GM18508 (cell line): ENCODE measurements at regions not wholly inside any gene's neighbourhood (a gene's known extent, or its start where the extent isn't known, plus 50 kb on each side); places are given as distances from the start of the nearest gene placed in this dataset.
A peak's percentile ranks its signal among the peaks of the same experiment; 100 is the strongest.

ENCODE experiments used
- ATAC-seq: cut with Tn5 transposase; IDR thresholded peaks from one replicate; pipeline ENCODE4 v1.9.1; 2021; ENCODE audit warnings: moderate number of reproducible peaks; ENCODE audit not compliant: insufficient read depth, unreplicated experiment

- ATAC-seq: no peak
These were observed 164.5 kb upstream of the BTBD3 start for GRCh38 chr20:11753155-11753554.

GRCh38 chr20:11754451-11754850, 163.2 kb upstream of the BTBD3 start:
- no peak for ATAC-seq

DNA sequence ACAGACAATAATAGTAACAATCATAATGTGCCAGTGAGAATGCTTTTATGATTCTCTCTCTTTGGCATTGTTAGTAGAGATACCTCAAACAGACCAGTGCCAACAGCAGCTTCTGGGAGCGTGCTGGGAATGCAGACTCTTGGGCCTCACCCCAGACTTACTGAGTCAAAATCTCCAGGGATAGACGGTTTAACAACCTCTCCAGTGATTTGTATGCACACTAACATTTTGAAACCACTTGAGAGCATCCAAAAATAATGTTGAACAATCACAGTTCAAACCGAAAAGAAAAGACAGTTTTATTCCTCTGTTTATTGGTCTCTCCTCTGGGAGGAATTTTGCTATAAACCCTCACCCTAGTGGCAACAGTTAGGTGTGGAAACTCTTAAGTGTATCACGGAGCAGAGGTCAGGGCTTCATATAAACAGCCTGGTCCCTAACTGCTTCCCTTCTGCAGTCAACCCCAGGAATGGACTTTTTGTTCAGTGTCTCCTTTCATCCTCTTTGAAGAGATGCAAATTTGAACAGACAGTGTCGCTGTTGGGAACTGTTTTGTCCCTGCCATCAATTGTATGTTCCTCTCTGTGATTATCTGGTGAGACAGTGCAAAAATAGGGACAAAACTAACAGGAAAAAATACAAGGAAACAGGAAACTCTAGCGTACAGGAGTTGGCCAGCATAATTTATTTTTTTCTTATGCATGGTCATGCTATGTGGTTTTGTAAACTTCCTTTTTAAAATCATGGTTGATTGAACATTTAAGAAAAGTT, 162.4 kb upstream of the BTBD3 start:
- ATAC-seq: no peak

GRCh38 chr20:11761497-11761896, 156.2 kb upstream of the BTBD3 start:
- no peak for ATAC-seq

DNA sequence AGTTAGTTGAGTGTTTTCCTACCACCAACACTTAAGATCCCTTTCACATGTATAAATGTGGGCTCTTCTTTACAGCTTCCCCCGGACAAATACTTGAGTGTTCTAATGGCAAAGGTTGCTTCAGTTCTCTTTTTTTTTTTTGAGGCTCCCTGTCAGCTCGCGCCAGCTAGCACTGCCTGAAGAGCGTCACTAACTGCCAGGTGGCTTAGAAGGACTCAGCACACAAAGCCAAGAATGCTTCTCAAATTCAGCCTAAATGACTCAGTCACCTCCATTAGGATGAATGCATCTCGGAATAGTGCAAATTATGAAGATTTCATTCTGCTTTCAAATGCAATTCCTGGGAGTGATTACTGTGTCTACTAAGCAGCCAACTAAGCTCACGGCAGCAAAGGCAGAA, 150.7 kb upstream of the BTBD3 start:
- no peak for ATAC-seq

- no peak for ATAC-seq
These were observed 147.9 kb upstream of the BTBD3 start for GRCh38 chr20:11769825-11770224.

DNA sequence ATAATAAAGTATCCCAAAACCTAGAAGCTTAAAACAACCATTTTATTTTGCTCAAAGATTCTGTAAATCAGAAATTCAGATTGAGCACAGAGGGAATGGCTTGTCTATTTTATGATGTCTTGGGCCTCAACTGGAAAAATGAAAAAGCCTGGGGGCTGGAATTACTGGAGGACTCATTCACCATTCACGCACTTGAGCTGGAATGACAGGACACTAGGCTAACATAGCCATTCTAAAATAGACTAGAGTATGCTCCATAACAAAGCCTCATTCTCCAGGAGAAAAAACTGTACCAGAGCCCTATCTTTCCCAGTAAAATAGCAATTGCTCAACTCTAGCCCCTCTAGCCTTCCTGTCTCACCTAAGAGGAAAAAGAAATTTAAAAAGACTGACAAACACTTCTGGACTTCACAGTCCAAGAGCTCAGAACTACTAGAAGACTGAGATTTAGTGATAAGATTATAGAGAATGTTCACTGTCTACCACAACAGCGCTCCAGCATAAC, 145.4 kb upstream of the BTBD3 start:
- no peak for ATAC-seq

DNA sequence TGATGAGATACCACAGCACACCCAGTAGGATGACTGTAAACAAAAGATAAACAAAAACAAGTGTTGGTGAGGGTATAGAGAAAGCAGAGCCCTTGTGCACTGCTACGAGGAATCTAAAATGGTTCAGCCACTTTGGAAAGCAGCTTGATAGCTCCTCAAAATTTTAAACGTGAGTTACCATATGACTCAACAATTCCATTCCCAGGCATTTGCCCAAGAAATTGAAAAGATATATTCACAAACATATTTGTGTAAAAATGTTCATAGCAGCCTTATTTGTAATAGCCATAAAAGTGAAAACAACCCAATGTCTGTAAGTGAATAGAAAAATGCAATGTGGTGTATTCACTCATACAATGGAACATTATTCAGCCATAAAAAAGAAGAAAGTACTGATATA, 141.0 kb upstream of the BTBD3 start:
- no peak for ATAC-seq

DNA sequence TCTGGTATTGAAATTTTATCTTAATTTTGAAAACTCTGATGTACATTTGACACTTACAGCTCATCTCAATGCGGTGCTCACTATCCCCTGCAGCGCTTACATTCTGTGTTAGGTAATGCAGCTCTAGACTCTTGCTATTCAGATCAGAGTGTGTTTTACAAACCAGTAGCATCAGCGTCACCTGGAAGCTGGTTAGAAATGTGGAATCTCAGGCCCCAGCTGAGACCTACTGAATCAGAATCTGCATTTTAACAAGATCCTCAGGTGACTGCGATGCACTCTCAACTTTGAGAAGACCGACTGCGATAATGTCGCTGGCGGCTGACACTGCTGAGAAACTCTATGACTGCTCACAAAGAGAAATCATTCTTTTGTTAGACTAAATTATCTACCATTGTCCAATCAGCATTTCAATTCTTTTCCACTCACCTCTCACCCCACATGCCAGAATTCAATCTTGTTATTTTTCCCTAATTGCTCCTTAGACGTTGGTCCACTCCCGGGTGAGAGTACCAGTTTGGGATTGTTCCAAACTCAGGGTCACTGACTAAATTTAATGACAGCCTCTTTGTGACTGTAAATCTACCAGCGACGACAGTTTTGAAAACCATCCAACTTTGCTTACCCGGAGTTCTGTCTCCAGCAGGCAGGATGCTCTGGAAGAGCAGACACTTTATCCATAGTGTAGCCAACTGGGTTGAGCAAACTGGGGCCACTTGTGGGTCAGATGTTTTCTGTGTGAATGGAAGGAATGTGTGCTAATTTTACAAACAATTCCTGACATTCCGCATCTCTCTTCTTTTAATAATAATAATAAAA, 140.1 kb upstream of the BTBD3 start:
- ATAC-seq: no peak

GRCh38 chr20:11778206-11778570, 139.5 kb upstream of the BTBD3 start:
- no peak for ATAC-seq

DNA sequence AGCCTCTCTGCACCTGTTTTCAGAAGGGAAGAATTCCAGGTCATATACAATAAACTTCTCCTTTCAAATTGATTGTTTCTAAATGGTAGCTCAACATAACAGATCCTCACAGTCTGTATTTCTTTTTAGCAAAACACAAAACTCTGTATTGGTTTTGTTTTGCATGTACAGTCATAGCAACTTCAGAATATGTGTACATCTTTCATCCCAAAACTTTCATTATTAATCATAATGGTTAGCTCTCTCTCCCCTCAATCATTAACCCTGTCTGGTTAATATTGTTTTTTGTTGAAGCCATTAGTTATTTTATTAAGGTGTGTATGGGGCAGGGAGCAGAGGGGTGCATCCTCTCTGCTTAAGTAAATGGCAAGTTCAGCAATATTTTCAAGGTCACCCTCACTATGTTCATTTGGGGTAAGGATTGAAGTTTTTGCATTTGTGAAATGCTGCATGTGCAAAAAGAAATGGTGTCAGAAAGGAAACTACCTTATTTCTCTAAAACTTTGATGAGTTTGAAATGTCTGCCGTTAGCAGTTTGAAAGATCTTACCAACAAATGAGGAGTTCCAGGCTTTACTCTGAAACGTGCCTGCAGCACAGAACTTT, 136.8 kb upstream of the BTBD3 start:
- ATAC-seq: peak; percentile 87

DNA sequence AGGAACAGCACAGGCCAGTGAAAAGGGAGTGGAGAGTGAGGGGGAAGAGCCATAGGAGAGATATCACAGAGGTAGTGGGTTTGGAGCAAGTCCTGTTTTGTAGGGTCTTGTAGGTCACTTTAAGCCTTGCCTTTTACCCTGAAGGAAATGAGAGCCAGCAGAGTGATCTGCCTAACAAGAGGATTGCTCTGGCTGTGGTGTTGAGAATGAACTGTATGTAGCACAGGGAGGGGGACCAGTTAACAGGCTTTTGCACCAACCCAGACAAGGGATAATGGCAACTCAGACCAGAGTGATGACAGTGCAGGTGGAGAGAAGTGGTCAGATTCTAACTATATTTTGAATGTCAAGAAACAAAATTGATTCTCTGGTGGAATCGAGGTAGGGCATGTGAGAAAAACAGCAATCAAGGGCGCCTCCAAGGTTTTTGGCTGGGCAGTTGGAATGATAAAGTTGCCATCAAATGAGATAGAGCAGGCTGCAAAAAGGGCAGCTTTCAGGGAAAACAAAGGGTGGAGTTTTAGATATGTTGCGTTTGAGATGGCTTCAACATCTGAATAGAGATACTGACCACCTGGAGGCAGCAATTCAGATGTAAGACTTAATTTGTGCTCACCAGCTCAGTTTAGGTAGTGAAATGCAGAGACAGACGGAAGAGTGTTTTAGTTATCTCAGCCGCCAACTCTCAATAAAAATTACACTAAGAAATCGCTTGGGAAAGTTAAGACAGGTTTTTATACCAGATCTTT, 134.4 kb upstream of the BTBD3 start:
- no peak for ATAC-seq

DNA sequence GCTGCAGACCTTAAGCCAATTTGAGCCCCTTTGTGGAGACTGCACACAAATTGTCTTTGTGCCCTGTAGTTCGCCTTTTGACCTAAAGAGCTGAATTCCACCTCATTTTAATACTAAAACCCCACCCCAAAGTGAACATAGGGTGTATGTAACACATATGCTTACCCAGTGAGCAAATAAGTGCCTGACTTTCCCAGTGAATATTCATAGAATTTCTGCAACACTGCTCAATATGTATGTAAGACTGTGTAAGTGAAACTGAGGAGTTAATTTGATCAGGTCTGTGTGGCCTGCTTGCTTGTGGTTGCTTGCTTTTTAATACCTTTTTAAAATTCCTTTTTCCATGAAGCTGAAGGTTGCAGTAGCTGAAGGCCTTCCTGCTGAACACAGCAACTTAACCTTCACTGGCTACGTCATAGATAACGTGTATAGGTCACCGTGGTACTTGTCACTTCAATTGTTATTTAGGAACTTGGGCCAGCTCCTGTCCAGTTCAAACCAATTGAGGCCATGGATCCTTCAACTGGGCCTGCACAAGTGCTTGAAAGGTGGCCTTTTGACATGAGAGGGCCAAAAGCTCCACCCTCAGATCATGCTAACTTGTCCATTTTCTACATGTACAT, 131.7 kb upstream of the BTBD3 start:
- no peak for ATAC-seq

- no peak for ATAC-seq
These were observed 127.6 kb upstream of the BTBD3 start for GRCh38 chr20:11790046-11790445.

DNA sequence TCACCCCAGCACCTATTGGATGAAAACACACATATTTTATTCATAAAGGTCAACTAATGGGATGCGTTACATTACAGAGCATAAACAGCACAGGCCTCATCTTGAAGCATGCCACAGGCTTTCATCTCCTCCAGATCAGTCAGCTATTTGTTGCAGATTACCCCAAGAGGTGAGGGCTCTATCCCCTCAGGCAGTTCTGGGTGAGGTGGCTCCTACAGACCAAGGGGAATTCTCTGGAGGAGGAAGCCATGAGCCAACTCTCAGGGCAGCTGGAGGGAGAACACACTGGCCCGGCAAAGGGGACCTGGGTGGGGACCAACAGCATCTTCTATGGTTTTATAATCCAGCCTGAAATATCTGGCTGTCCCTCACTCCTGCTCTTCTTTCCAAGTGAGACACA, 126.4 kb upstream of the BTBD3 start:
- no peak for ATAC-seq

GRCh38 chr20:11791835-11792567, 125.7 kb upstream of the BTBD3 start:
- ATAC-seq: no peak

DNA sequence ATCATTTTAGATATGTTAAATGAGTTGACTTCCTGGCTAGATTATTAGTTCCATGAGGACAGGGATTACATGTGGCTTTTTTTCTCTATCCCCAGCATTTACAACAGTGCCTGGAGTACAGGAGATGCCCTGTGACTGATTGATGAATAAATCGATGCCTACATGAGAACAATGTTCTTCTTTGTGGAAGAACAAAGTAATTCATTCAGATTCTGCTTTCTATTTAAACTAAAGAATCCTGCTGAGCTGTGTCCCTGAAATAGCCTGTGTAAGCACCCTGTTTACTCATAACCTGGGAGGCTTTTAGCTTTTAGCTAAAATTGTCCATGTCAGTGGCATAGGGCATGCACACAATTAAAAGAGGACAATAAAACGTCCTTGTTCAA, 125.1 kb upstream of the BTBD3 start:
- no peak for ATAC-seq

DNA sequence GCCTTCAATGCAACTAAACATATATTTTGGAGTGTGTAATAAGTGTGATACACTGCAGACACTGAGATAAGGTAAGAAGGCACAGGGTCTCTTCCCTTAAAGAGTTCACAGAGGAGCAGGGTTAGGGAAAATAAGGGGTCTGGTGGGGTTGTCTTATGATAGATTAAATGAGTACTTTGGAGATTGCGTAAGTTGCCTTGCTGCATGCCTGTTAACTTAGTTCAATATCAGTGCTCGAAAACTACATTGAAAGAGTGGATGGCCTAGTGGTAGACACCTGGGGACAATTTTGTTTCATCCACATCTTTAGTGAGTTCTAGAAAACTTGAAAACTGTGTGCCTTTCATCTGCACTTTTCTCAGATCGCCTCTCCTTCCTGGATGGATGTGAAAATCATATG, 123.2 kb upstream of the BTBD3 start:
- no peak for ATAC-seq

GRCh38 chr20:11795071-11795615, 122.5 kb upstream of the BTBD3 start:
- no peak for ATAC-seq
